Stimulated activated CD8-positive, alpha-beta memory T cell treated with anti-CD3 and anti-CD28 coated beads, Interleukin-15, amount 100 ng/mL, for 24 hours (primary cell): ENCODE measurements at regions not wholly inside any gene's neighbourhood (a gene's known extent, or its start where the extent isn't known, plus 50 kb on each side); places are given as distances from the start of the nearest gene placed in this dataset.

Source experiments
- DNase-seq: peaks from one replicate; pipeline ENCODE4 v3.0.0-alpha.2; 2020; ENCODE audit warnings: low read depth

- no peak for DNase-seq
Observed at GRCh38 chr14:101045511-101045910, 142.0 kb upstream of the RTL1 start.

- DNase-seq: no peak
Observed at GRCh38 chr14:101046071-101046470, 142.5 kb upstream of the RTL1 start.

- no peak for DNase-seq
Observed at GRCh38 chr14:101047326-101047725, 143.8 kb upstream of the RTL1 start.

GRCh38 chr14:101048766-101049165 lies 145.2 kb upstream of the RTL1 start:
- no peak for DNase-seq

GRCh38 chr14:101049511-101049910 lies 146.0 kb upstream of the RTL1 start:
- no peak for DNase-seq

- no peak for DNase-seq
Observed at GRCh38 chr14:101049942-101050341, 146.4 kb upstream of the RTL1 start.

- no peak for DNase-seq
Observed at GRCh38 chr14:101050901-101051490, 147.5 kb upstream of the RTL1 start.

- no peak for DNase-seq
Observed at GRCh38 chr14:101054671-101055070, 151.1 kb upstream of the RTL1 start.

- no peak for DNase-seq
Observed at GRCh38 chr14:101055106-101055662, 151.7 kb upstream of the RTL1 start.

- no peak for DNase-seq
Observed at GRCh38 chr14:101055776-101056374, 152.4 kb upstream of the RTL1 start.

GRCh38 chr14:101056446-101056845 lies 152.9 kb upstream of the RTL1 start:
- DNase-seq: no peak

- no peak for DNase-seq
Observed at GRCh38 chr14:101057394-101057793, 153.9 kb upstream of the RTL1 start.

- DNase-seq: no peak
Observed at GRCh38 chr14:101058571-101058970, 155.0 kb upstream of the RTL1 start.

GRCh38 chr14:101060171-101060601 lies 156.7 kb upstream of the RTL1 start:
- DNase-seq: no peak

- DNase-seq: no peak
Observed at GRCh38 chr14:101061411-101062064, 158.0 kb upstream of the RTL1 start.

GRCh38 chr14:101062065-101062450 lies 158.5 kb upstream of the RTL1 start:
- DNase-seq: no peak

GRCh38 chr14:101062601-101063000 lies 159.1 kb upstream of the RTL1 start:
- DNase-seq: no peak

- DNase-seq: no peak
Observed at GRCh38 chr14:101063121-101063520, 159.6 kb upstream of the RTL1 start.

GRCh38 chr14:101064121-101064661 lies 160.7 kb upstream of the RTL1 start:
- no peak for DNase-seq

GRCh38 chr14:101064718-101065117 lies 161.2 kb upstream of the RTL1 start:
- no peak for DNase-seq

GRCh38 chr14:101065246-101065645 lies 161.7 kb upstream of the RTL1 start:
- no peak for DNase-seq

- DNase-seq: no peak
Observed at GRCh38 chr14:101065696-101066694, 162.5 kb upstream of the RTL1 start.
